ENCODE measurements at regions not wholly inside any gene's neighbourhood (a gene's known extent, or its start where the extent isn't known, plus 50 kb on each side); places are given as distances from the start of the nearest gene placed in this dataset.
"Not testable (repeated sequence)": the region's sequence is repeated elsewhere in the genome, so short reads cannot be mapped to it uniquely, and the experiment has no call there.

- no peak for DNase-seq (ENCODE audit: low read depth in 2 of 2)
- TF ChIP-seq CTCF (IDR thresholded peaks at IDR 0.05; ENCODE audit: low read depth, low read length), result no peak
- H3K4me3 ChIP-seq (replicated peaks in 1 of 2; ENCODE audit: low read depth in 2 of 2, low read length in 2 of 2), result no peak overlapping the region
Measured at GRCh38 chr16:60407606-60408005, 1628.6 kb downstream of the CDH8 start.

DNA sequence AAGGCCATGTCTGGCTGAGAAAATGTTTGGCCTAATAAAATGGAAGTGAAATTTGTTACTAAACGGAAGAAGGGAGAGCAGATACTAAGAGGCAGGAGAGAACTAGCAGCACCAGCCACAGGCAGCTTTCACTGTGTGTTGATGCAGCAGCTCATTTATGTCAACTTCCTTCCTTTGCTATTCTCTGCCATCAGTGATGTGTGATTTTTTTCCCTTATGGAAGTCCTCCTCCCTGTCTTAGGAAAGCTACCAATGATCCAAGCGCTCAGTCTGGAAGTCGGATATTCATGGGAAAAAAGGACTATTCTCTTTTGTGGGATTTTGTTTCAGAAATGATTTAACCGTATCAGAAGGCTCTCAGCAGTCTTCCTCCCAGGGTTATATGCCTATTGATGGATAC, 1629.2 kb downstream of the CDH8 start:
- H3K4me3 ChIP-seq (replicated peaks in 1 of 2; ENCODE audit: low read depth in 2 of 2, low read length in 2 of 2), result no peak overlapping the region
- DNase-seq (ENCODE audit: low read depth in 2 of 2), result no peak
- no peak for TF ChIP-seq CTCF (IDR thresholded peaks at IDR 0.05; ENCODE audit: low read depth, low read length)

DNA sequence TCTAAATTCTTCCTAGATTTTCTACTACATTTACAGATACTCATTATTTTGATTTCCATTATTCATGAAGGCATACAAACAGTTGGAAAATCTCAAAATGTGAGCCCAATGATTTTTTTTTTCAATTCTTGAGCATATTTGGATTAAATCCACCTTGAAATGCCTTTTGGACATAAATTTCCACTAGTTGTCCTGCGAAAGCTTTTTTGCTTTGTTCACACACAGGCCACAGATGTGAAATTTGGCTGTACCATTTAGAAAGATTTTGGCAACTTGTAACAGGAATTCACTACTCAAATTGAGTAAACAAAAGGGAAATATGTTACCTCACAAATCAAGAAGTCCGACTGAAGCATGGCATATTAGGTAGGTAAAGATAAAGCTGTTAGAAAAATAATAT, 1631.0 kb downstream of the CDH8 start:
- no peak for DNase-seq (ENCODE audit: low read depth in 2 of 2)
- no peak for TF ChIP-seq CTCF (IDR thresholded peaks at IDR 0.05; ENCODE audit: low read depth, low read length)
- no peak overlapping the region for H3K4me3 ChIP-seq (replicated peaks in 1 of 2; ENCODE audit: low read depth in 2 of 2, low read length in 2 of 2)

- no peak overlapping the region for H3K4me3 ChIP-seq (replicated peaks in 1 of 2; ENCODE audit: low read depth in 2 of 2, low read length in 2 of 2)
- no peak for TF ChIP-seq CTCF (IDR thresholded peaks at IDR 0.05; ENCODE audit: low read depth, low read length)
- DNase-seq (ENCODE audit: low read depth in 2 of 2), result no peak
Measured at GRCh38 chr16:60404401-60404800, 1631.8 kb downstream of the CDH8 start.

GRCh38 chr16:60402941-60403340, 1633.3 kb downstream of the CDH8 start:
- not testable (repeated sequence) for H3K4me3 ChIP-seq (replicated peaks in 1 of 2; ENCODE audit: low read depth in 2 of 2, low read length in 2 of 2); DNase-seq (ENCODE audit: low read depth in 2 of 2)

GRCh38 chr16:60392380-60392779, 1643.9 kb downstream of the CDH8 start:
- DNase-seq (ENCODE audit: low read depth in 2 of 2), result no peak
- no peak overlapping the region for H3K4me3 ChIP-seq (replicated peaks in 1 of 2; ENCODE audit: low read depth in 2 of 2, low read length in 2 of 2)
- TF ChIP-seq CTCF (IDR thresholded peaks at IDR 0.05; ENCODE audit: low read depth, low read length), result no peak

DNA sequence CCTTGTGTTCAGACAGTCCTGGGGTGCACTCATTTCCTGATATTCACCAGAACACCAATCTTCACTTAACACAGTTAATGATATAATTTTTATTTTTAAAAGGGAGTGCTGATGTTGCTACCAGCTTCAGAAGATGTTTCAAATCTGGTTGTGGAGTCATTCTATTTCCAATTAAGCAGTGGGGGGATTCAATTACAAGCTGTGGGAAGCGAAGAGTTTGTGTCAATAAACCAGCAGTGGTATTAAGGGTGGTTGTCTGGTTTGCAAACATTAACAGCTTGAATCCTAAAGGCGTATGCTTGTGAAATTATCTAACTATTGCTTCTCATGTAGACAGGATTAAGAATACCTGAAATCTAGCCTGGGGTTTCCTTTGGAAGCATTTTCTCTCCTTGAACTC, 1637.5 kb upstream of the GOT2 start:
- no peak for DNase-seq (ENCODE audit: low read depth in 2 of 2)
- no peak for TF ChIP-seq CTCF (IDR thresholded peaks at IDR 0.05; ENCODE audit: low read depth, low read length)
- no peak overlapping the region for H3K4me3 ChIP-seq (replicated peaks in 1 of 2; ENCODE audit: low read depth in 2 of 2, low read length in 2 of 2)
